Stimulated activated CD4-positive, alpha-beta T cell treated with anti-CD3 and anti-CD28 coated beads, Interleukin-15, amount 100 ng/mL, for 24 hours (primary cell): ENCODE measurements at regions not wholly inside any gene's neighbourhood (a gene's known extent, or its start where the extent isn't known, plus 50 kb on each side); places are given as distances from the start of the nearest gene placed in this dataset.

Experiments used
- DNase-seq: peaks from one replicate; pipeline ENCODE4 v3.0.0-alpha.2; 2020

DNA sequence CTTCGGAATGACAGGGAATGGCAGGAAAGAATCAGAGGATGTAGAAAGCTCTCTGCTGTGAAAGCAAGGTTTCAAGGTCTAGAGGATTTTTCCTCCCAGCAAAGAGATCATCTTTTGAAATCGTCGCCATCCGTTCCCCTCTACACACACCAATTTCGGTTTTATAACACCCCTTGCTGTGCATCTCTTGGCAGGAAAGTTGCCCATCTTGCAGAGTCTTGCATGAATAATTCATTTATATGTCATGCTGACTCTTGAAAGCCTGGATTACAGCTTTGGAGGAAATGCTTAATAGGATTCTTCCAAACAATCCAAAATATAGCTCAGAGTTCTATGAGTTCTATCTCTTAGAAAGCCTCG lies 262.7 kb downstream of the CHL1 start:
- DNase-seq = no peak

GRCh38 chr3:461006-461405 lies 264.4 kb downstream of the CHL1 start:
- no peak for DNase-seq

DNA sequence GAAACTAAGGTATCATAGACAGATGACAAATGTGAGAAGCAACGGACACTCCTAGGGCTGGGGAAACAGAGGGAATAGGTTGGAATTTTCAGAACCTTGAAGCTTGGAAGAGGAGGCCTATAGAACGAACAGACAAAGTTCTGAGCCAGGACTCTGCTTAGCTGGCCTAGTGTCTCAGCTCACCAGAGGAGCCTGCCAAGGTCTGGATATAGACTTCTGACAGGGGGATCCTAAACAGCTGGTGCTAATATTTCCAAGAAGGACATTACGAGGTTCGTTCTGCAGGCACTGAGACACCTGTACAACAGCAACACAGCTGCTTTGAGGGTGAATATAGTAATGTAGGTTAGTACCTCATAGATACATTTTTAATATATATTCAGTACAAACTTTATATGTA lies 266.3 kb downstream of the CHL1 start:
- DNase-seq = no peak

GRCh38 chr3:463252-464192 lies 267.0 kb downstream of the CHL1 start:
- DNase-seq = no peak

GRCh38 chr3:464255-464654 lies 267.7 kb downstream of the CHL1 start:
- no peak for DNase-seq

DNA sequence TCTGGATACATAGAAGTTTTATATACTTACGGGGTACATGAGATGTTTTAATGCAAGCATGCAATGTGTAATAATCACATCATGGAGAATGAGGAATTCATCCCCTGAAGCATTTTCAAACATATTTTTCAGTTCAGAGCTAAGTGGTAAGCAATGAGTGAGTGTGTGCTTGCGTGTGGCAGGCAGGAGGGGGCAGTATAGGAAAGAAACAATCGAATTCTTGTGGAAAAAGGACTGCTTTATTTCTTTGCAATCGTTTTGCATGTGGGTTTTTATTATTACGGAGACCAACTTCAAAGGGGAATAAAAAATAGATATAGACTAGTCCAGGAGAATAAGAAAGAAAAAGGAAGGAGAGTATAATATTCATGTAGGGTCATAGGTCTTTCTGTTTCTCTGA lies 271.6 kb downstream of the CHL1 start:
- no peak for DNase-seq

DNA sequence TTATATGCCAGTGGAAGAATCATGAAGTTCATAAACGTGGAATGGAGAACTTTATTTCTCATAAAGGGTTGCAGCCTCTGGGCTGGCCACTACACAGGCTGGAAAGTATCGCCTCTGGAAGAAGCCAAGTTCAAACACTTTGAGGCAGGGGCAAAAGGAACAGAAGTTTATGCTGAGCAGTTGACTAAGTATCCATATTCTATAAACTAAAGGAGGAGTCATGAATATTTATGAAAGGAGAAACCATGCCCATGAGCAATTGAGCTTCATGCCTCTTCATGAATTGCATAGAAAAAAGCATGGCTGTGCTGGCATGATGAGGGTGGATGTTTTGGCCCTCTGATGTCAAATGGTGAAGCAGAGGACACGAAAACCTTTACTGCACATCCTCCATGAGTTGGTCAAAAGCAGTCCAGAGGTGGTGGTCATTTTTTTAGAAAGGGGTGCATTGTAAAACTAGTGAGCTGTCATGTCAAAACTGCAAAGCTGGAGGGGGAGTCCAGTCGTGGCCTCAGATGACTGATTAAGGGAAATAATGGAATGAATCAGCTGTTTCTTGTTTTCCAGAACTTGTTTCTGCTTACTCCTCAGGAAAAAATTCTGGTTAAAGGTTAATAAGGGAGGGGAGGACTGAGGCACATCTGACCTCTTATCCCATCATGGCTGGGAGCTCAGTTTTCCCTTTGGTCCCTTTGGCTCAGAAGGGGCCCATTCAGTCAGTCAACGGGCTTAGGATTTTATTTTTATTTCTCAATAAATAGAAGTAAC lies 276.7 kb downstream of the CHL1 start:
- no peak for DNase-seq

DNA sequence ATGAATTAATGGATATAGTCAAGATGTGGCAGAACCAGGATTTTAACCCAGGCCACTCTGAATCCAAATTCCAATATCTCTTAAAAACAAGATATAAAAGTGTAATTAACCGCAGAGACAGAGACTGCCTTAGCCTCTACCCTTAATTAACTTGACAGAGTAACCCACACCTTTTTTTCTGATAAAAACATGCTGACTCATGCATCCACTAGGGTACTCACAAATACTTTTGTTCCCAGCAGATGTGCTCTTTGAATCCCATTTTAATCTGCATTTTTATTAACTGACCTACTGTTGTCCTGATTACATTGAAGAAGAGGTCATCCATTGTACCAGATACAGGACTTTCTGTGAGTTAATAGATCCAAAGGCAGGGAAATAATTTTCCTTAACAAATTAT lies 278.3 kb downstream of the CHL1 start:
- no peak for DNase-seq

GRCh38 chr3:480070-480469 lies 283.5 kb downstream of the CHL1 start:
- DNase-seq = no peak

GRCh38 chr3:481111-481510 lies 284.5 kb downstream of the CHL1 start:
- DNase-seq = no peak

GRCh38 chr3:481680-482079 lies 285.1 kb downstream of the CHL1 start:
- DNase-seq = no peak

GRCh38 chr3:482479-482878 lies 285.9 kb downstream of the CHL1 start:
- DNase-seq = no peak

DNA sequence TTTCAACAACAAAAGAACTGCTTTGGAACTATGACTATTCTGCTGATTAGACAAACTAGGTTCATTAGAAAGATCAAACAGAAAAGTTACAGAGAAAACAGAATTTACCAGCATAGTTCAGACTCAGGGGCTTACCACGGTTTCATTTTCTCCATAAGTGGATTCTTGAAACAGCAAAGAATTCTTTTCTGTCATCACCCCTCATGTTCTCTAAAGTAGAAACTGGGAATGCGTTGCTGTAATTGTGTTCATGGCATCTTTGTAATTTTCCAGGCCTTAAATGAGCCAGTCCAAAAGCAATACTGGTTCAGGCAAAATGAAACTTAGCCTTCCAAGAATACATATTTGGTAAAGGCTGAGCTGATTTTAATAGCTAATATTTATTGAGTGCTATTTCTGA lies 287.8 kb downstream of the CHL1 start:
- no peak for DNase-seq

- DNase-seq = no peak
Observed at GRCh38 chr3:487614-488013, 291.1 kb downstream of the CHL1 start.

DNA sequence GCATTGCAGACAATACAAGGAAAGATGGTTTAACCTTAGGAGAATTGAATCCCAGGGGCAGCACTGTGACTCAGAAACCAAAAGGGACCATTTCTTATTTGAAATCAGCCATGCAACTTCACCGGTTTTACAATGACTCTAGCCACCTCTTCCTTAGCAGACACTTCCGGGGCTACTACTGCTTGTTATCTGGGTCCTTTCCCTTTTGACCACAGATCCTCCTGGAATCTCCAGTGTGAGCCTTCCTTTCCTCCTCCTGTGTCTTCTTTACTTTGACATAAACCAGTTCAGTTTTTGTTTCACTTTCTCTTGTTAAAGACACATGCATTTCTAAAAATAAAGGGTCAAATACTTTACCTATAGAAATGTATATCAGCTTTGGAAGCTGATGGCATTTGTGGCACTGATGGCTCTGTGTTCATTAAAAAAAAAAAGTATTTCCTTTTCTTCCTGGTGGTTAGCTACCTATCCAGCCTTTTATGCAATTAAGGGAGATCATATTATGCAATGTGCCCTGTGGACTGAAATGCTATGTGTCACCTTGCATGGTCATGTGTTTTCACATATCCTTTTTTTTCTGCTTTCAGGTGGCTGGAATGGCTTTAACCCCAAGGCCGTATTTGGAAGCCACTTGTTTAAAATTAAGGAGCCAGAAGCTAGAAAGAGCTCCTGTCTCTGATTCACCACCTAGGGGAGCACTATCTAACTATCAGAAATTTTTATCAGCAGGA lies 296.2 kb downstream of the CHL1 start:
- DNase-seq = no peak

- DNase-seq = no peak
Observed at GRCh38 chr3:494190-494589, 297.6 kb downstream of the CHL1 start.

GRCh38 chr3:498487-498886 lies 301.9 kb downstream of the CHL1 start:
- no peak for DNase-seq

- DNase-seq = no peak
Observed at GRCh38 chr3:499001-499761, 302.6 kb downstream of the CHL1 start.

- no peak for DNase-seq
Observed at GRCh38 chr3:502486-502885, 305.9 kb downstream of the CHL1 start.

DNA sequence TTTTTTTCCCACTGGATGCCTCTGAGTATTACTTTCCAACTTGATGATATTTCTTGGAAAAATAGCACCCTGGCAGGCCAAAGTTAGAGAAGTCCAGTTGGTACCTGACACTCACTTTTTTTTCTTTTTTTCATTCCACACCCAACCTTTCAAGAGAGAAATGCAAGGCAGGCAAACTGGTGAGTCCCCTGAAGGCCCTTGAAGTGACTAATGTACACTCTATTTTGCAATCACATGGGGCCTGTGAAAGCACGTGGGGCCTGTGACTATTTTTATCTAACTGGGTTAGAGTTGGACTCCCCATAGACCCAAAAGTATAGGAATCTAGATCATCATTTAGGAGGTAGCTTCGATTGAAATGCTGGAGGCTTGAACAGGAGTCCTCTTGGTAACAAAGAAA lies 316.7 kb downstream of the CHL1 start:
- DNase-seq = no peak

- no peak for DNase-seq
Observed at GRCh38 chr3:514192-514591, 317.6 kb downstream of the CHL1 start.

DNA sequence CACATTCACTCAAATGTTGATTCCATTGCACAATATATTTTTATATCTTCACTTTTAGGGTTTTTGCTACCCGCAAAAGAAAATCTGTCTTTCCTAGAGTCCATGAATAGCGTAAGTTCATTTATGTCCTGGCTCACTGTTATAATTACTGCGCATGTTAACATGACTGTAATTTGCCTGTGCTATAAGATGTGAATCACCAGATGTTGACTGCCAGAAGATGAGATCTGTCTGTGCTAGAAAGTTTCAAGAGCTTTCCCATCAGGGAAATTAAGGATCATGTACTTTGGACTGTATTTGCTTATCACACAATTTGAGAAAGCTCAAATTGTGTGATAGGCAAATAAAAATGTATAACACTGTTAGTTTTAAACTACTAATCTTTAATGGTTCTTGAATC lies 322.5 kb downstream of the CHL1 start:
- DNase-seq = no peak

- DNase-seq = no peak
Observed at GRCh38 chr3:522888-523287, 326.3 kb downstream of the CHL1 start.
